RPMI8226 (cell line): ENCODE measurements at regions not wholly inside any gene's neighbourhood (a gene's known extent, or its start where the extent isn't known, plus 50 kb on each side); places are given as distances from the start of the nearest gene placed in this dataset.
"Not testable (repeated sequence)": the region's sequence is repeated elsewhere in the genome, so short reads cannot be mapped to it uniquely, and the experiment has no call there.

Experiments used
- DNase-seq: peaks from one replicate; pipeline ENCODE4 v3.0.0-alpha.2; 2015

DNA sequence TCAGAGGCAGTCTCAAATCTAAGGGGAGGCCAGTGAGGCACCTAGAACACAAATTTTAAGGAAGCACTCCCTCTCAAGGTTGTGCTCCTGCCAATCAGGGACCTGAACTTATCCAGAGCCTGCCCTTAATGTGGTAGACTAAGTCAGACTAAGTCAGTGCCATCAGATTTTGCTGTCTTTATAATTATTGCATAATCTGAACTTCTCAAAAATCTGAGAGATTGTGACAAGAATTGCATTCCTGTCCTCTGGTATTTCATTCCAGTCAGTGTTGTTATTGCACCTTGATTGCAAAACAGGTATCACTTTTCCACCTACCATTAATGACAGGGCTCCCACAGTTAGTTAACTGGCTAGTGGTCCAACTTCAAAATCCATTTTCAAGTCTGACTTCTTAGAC is 197.1 kb upstream of the HCN1 start:
- no peak for DNase-seq

DNA sequence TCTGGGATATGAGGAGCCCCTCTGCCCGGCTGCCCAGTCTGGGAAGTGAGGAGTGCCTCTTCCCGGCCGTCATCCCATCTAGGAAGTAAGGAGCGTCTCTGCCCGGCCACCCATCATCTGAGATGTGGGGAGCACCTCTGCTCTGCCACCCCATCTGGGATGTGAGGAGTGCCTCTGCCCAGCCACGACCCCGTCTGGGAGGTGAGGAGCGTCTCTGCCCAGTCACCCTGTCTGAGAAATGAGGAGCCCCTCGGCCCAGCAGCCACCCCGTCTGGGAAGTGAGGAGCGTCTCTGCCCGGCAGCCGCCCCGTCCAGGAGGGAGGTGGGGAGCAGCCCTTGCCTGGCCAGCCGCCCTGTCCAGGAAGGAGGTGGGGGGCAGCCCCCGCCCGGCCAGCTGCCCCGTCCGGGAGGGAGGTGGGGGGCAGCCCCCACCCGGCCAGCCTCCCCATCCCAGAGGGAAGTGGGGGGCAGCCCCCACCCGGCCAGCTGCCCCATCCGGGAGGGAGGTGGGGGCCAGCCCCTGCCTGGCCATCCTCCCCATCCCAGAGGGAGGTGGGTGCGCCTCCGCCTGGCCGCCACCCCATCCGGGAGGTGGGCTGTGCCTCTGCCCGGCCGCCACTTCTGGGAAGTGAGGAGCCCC is 194.4 kb upstream of the HCN1 start:
- not testable (repeated sequence) for DNase-seq

DNA sequence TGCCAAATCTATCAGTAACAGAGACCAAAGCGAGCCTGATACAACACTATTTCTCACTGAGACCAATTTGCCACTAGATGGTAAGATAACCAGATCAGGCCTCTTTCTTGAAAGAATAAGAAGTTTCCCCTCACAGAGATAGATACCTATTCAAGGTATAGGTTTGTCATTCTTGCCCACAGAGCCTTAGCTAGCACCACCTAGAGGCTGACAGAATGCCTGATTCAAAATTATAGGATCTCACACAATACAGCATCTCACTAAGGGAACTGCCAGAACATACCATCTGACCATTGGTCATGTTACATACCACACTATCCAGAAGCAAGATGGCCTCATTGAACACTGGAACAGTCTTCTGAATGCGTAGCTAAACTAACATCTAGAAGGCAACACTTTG is 166.6 kb upstream of the HCN1 start:
- DNase-seq, result no peak

DNA sequence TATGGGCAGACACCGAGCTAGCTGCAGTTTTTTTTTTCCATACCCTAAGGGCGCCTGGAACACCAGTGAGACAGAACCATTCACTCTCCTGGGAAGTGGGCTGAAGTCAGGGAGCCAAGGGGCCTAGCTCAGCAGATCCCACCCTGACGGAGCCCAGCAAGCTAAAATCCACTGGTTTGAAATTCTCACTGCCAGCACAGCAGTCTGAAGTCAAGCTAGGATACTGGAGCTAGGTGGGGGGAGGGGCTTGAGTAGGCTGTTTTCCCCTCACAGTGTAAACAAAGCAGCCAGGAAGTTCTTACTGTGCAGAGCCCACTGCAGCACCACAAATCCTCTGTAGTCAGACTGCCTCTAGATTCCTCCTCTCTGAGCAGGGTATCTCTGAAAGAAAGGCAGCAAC is 151.7 kb upstream of the HCN1 start:
- no peak for DNase-seq

DNA sequence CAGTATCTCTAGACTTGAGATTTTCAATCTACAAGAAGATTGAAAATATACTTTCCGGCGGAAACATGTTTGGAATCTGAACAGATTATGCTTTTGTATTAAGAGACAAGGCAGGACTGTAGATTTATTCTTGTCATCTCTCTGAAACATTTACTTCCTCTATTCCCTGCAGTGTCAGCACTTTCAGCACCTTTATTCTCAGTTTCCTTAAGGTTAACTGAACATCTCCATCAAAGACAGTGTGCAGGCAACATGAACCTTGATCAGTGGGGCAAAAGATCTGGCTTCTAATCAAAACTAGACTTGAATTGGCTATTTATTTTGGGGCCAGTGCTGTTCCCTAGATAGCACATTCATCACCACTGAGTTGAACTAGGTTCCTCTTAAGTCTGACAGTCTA is 129.9 kb upstream of the HCN1 start:
- peak; percentile 20 for DNase-seq

DNA sequence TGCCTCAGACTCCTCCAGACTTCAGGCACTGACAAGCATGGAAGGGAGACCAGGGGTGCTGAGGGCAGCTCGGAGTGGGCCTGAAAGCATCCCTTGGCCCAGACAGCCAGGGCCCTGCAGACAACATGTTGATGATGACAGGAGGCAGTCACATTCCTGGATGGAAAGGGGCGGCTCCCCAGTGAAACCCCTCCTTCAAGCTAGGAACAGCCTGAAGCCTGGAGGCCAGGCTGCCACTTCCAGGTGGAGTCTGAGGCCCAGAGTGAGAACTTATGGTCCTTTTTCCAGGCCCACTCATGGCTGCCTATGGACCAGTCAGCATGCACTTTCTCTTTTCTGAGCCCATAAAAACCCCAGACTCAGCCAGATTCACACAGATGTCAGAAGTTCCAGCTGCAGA is 104.2 kb upstream of the HCN1 start:
- DNase-seq, result no peak

DNA sequence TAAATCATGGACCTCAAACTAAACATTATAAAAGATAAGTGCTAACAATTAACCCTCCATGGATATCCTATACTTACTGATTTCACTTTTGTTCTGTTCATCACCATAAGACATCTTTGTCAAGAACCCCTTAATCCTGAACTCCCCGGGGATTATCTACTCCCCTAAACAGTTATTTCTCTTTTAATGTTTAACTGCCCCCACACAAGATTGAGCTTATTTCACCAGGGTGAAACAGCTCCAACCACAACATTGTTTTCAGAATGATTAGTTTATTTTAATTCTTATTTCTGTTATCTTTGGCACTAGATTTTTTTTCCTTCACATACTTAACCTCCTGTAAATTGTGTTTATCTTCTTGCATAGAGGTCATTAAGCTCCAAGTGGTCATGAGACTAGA is 103.2 kb upstream of the HCN1 start:
- no peak for DNase-seq

DNA sequence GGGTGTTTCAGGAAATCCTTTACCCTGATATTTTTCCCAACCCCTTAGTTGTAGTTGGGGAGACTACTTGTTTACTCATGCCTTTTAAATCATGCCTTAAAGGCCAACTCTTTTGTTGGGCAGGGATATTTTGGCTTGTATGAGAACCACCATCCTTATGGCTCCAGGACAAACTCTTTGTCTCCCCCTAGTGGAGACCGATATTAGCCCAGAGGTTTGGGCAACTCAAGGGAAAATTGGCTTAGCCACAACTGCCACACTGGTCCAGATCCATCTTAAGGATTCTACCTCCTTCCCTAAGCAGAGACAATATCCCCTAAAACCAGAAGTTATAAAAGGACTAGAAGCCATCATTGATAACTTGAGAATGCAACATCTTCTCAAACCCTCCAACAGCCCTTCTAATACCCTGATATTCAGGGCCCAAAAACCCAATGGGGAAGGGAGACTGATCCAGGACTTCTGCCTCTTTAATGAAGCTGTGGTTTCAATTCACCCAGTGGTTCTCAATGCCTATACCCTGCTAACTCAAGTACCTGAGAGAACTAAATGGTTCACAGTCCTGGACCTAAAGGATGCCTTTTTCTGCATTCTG is 100.9 kb upstream of the HCN1 start:
- peak; percentile 47 for DNase-seq

DNA sequence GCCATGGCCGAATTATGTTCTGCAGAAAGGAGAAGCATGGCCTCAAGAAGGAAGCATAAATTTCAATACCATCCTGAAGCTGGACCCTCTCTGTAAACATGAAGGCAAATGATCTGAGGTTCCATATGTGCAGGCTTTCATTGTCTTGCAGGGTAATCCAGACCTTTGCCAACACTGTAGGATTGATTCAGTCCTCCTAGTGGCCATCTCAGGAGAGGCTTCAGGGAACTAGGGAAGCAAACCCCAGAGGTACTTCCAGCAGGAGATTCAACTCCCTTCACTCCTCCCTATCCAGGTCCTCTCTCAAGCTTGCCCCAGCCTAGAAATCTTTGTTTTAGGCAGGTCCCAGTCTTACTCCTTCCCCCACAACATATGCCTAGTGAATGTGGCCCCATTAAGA is 99.3 kb upstream of the HCN1 start:
- no peak for DNase-seq

DNA sequence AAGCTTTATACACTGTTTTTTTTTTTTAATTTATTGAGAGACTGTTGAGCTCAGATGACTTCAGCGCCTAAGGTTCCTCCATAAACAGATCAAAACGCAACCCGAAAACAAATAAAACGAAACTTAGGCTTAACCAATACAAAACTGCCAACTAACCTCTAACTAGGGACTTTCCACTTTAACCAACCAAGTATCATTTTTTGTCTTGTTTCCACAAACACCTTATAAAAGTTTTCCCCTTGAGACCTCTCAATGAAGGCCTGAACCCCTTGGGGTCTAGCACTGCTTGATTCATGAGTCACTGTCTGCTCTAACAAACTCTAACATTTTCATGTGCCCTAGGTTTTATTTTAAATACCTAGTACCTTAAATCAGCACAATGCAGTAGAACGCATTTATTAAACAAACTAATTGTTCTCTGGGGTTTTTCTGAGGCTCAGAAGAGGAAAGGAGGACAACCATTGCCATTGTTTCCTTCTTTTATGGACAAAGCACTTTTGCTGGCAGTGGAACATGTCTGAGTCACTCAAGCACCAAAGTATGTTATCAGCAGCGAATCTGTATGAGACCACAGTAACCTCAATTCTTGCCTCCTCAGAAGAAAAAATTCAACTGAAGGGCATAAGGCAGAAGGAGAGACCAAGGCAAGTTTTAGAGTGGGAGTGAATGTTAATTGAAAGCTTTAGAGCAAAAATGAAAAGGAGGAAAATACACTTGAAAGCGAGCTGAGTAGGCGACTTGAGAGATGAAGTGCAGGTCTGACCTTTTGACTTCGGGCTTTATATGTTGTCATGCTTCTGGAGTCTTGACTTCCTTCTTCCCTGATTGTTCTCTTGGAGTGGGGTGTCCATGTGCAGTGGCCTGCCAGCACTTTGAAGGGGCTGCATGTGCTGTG is 97.7 kb upstream of the HCN1 start:
- DNase-seq, result no peak

DNA sequence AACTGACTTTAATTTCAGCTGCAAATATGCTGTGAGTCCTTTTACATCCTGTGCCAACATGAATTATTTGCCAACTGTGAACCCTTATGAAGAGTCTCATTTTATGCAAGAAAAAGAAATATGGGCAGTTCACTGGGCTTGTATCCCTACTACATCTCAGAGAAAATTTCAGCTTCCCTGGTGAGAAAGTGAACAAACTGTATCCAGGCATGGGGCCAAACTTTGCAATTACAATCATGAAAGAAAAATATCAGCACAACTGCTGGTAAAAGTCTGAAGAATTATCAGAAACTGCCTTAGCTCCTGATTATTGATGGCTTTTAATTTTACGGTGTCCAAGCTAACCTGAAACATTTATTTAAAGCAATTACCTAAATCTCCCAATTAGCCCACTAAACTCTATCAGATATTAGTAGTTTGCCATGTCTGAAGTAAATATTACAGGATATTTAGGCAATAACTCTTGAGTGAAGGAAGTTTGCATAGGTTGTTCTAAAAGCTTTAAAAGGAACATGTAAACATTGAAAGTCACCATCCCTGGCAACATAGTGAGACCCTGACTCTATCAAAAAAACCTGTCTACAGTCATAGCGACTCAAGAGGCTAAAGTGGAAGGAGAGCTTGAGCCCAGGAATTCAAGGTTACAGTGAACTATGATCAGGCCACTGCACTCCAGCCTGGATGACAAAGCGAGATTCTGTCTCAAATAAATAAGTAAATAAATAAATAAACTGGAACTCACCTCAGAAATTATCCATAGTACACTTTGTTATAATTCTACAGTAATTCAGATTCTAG is 83.9 kb upstream of the HCN1 start:
- DNase-seq, result no peak

DNA sequence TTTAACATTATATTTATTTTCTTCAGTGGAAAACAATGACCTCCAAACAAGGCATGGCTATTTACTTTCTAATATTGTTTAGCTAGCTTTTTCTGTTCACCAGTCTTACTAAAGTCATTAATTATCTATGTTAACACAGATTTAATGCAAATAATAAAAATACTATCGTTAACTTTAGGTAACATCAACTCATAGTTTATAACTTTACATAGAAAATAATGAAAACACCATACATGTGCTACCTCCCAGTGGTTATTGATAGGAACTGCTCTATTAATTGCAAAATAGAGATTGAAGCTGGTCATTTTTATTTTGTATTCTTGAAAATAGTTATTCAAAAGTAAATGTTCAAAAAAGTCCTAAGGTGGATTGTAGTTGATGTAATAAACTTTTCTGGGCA is 78.3 kb upstream of the HCN1 start:
- DNase-seq, result no peak

DNA sequence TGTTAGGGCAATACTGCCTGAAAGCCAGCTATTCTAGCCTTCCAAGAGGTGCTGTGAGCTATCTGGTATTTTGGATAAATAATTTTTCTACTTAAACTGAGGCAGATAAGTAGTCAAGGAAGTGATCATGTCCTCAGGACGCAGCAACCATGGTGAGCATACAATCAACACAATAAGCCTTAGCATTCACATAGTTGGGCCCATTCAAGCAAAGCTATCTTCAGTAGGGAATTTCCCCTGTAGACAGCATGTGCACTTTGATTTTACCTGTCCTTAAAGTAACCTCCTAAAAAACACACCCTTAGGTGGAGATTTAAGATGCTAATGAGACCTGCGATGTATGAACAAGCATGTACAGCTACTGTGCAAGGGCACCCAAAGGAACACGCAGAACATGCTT is 76.2 kb upstream of the HCN1 start:
- DNase-seq, result no peak

DNA sequence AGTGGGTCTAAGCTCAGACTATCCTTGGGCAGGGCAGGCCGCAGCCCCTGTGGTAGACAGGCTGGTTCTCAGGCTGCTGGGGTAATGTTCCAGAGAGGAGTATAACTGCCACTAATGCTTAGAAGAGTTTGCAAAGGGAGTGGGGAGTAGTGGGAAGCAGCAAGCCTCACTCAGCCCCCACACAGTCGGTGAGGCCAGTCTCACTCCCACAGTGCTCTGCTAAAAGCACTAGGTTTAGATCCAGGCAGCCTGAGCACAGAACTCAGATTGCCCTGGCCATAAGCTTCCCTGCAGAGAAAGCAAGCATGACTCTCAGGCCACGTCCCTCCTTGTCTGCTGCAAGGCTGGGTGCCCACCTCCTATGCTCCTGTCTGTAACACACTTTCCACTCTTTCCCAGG is 69.4 kb upstream of the HCN1 start:
- DNase-seq, result no peak

DNA sequence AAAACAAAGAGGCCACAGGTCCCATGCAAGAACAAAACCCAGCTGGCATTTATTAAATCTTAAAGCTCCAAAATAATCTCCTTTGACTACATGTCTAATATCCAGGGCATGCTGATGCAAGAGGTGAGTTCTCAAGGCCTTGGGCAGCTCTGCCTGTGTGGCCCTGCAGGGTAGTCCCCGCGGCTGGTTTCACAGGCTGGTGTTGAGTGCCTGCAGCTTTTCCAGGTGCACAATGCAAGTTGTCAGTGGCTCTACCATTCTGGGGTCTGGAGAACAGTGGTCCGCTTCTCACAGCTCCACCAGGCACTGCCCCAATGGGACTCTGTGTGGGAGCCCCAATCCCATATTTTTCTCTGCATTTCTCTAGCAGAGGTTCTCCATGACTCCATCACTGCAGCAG is 54.4 kb upstream of the HCN1 start:
- no peak for DNase-seq

DNA sequence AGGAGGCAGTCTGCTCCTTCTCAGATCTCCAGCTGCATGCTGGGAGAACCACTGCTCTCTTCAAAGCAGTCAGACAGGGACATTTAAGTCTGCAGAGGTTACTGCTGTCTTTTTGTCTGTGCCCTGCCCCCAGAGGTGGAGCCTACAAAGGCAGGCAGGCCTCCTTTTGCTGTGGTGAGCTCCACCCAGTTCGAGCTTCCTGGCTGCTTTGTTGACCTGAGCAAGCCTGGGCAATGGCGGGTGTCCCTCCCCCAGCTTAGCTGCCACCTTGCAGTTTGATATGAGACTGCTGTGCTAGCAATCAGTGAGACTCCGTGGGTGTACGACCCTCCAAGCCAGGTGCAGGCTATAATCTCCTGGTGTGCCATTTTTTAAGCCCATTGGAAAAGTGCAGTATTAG is 52.3 kb upstream of the HCN1 start:
- DNase-seq, result not testable (repeated sequence)
